Neural cell (in vitro differentiated cells): ENCODE measurements at regions not wholly inside any gene's neighbourhood (a gene's known extent, or its start where the extent isn't known, plus 50 kb on each side); places are given as distances from the start of the nearest gene placed in this dataset.

Experiments
- H2AFZ ChIP-seq: fragments of 200-600, 300-800 bp; sonication (generic), shearing (Covaris generic); 2 replicates; pipeline ENCODE4 v1.6.0; 2014; ENCODE audit warnings: low read depth, mild to moderate bottlenecking, antibody characterized with exemption, low read length, moderate library complexity
- H3F3A ChIP-seq: fragments of 200-600 bp; shearing (Covaris generic); 2 replicates; pipeline ENCODE4 v1.6.1; 2016; ENCODE audit warnings: mild to moderate bottlenecking, moderate library complexity, mixed read lengths, antibody characterized with exemption, low read length; ENCODE audit not compliant: insufficient read depth, poor library complexity, severe bottlenecking
- H3K27ac ChIP-seq: fragments of 200-600, 300-800 bp; sonication (generic), shearing (Covaris generic); 2 replicates; pipeline ENCODE4 v1.5.1; 2014; ENCODE audit warnings: mild to moderate bottlenecking, low read length, moderate library complexity
- H3K27me3 ChIP-seq: fragments of 300-800, 200-600 bp; sonication (generic), shearing (Covaris generic); 2 replicates; pipeline ENCODE4 v1.6.0; 2014; ENCODE audit warnings: mild to moderate bottlenecking, low read depth, low read length, moderate library complexity; ENCODE audit not compliant: insufficient read depth
- H3K36me3 ChIP-seq: fragments of 300-800, 200-600 bp; sonication (generic), shearing (Covaris generic); 2 replicates; pipeline ENCODE4 v1.5.1; 2014; ENCODE audit warnings: mild to moderate bottlenecking, antibody characterized with exemption, low read length, moderate library complexity; ENCODE audit not compliant: insufficient read depth
- H3K4me2 ChIP-seq: fragments of 300-800, 200-600 bp; sonication (generic), shearing (Covaris generic); 2 replicates; pipeline ENCODE4 v1.6.0; 2014; ENCODE audit warnings: mild to moderate bottlenecking, low read length
- H3K4me3 ChIP-seq: fragments of 300-800, 200-600 bp; sonication (generic), shearing (Covaris generic); 2 replicates; pipeline ENCODE4 v1.5.1; 2014; ENCODE audit warnings: mild to moderate bottlenecking, low read length, moderate library complexity
- H3K79me2 ChIP-seq: fragments of 200-600 bp; shearing (Covaris generic); replicated peaks from 2 replicates; pipeline ENCODE4 v1.6.0; 2014; ENCODE audit warnings: mild to moderate bottlenecking, low read length, moderate library complexity; ENCODE audit not compliant: insufficient read depth
- H3K9ac ChIP-seq: fragments of 300-800, 200-600 bp; sonication (generic), shearing (Covaris generic); 2 replicates; pipeline ENCODE4 v1.6.1; 2016; ENCODE audit warnings: mild to moderate bottlenecking, low read length, mixed read lengths
- H3K9me2 ChIP-seq: fragments of 200-600 bp; shearing (Covaris generic); 2 replicates; pipeline ENCODE4 v1.6.1; 2016; ENCODE audit warnings: mild to moderate bottlenecking, low read length, mixed read lengths; ENCODE audit not compliant: insufficient read depth
- H3K9me3 ChIP-seq: fragments of 200-600, 300-800 bp; sonication (generic), shearing (Covaris generic); 2 replicates; pipeline ENCODE4 v1.6.1; 2016; ENCODE audit warnings: mild to moderate bottlenecking, mixed run types, low read length, moderate library complexity, mixed read lengths
- H4K20me1 ChIP-seq: fragments of 200-600 bp; shearing (Covaris generic); 2 replicates; pipeline ENCODE4 v1.6.1; 2016; ENCODE audit warnings: mild to moderate bottlenecking, mixed run types; ENCODE audit not compliant: insufficient read depth
- CTCF ChIP-seq: fragments of 450-650 bp; IDR thresholded peaks from 2 replicates; pipeline ENCODE4 v1.5.1; 2014; ENCODE audit warnings: antibody characterized with exemption, mild to moderate bottlenecking, moderate library complexity; ENCODE audit not compliant: poor library complexity, severe bottlenecking
- EP300 ChIP-seq: fragments of 450-650 bp; conservative IDR thresholded peaks from 2 replicates; pipeline ENCODE4 v1.6.1; 2014; ENCODE audit warnings: antibody characterized with exemption, mild to moderate bottlenecking, moderate library complexity; ENCODE audit not compliant: poor library complexity, severe bottlenecking
- EZH2 ChIP-seq: fragments of 200-600, 300-800 bp; shearing (Covaris generic), sonication (generic); IDR thresholded peaks from 2 replicates; pipeline ENCODE4 v1.6.1; 2014; ENCODE audit warnings: antibody characterized with exemption, low read length, borderline replicate concordance, mild to moderate bottlenecking; ENCODE audit not compliant: insufficient read depth, poor library complexity, severe bottlenecking
- MXI1 ChIP-seq: fragments of 450-650 bp; conservative IDR thresholded peaks from 2 replicates; pipeline ENCODE4 v1.6.1; 2014; ENCODE audit warnings: antibody characterized with exemption, mild to moderate bottlenecking; ENCODE audit not compliant: poor library complexity, severe bottlenecking
- POLR2AphosphoS5 ChIP-seq: IDR thresholded peaks from 2 replicates; pipeline ENCODE4 v1.6.1; 2012
- RAD21 ChIP-seq: fragments of 450-650 bp; conservative IDR thresholded peaks from 2 replicates; pipeline ENCODE4 v1.6.1; 2014; ENCODE audit warnings: antibody characterized with exemption, mild to moderate bottlenecking, moderate library complexity
- REST ChIP-seq: IDR thresholded peaks from 2 replicates; pipeline ENCODE4 v1.6.1; 2012; ENCODE audit warnings: borderline replicate concordance
- SMC3 ChIP-seq: fragments of 450-650 bp; conservative IDR thresholded peaks from 2 replicates; pipeline ENCODE4 v1.6.1; 2014; ENCODE audit warnings: antibody characterized with exemption, mild to moderate bottlenecking, moderate library complexity; ENCODE audit not compliant: poor library complexity
- TAF1 ChIP-seq: IDR thresholded peaks from 2 replicates; pipeline ENCODE4 v1.6.1; 2012; ENCODE audit warnings: low read depth

- no peaks in the 10 kb centered on the region for H3K27me3 ChIP-seq
- no peaks in the 10 kb centered on the region for H3K9me3 ChIP-seq
- no peaks in the 10 kb centered on the region for H3K36me3 ChIP-seq
- TF ChIP-seq TAF1 (no peak), REST (no peak), EP300 (no peak), CTCF (no peak), EZH2 (no peak), POLR2AphosphoS5 (no peak), MXI1 (no peak), SMC3 (no peak)
- H4K20me1 ChIP-seq: no peaks in the 10 kb centered on the region
- H3K9me2 ChIP-seq: no peaks in the 10 kb centered on the region
- no peak overlapping the region for H3K9ac ChIP-seq
- H3K27ac ChIP-seq: no peak overlapping the region
- H2AFZ ChIP-seq: no peak overlapping the region
- no peaks in the 10 kb centered on the region for H3F3A ChIP-seq
- no peaks in the 10 kb centered on the region for H3K79me2 ChIP-seq
- H3K4me3 ChIP-seq: no peak overlapping the region
- no peak overlapping the region for H3K4me2 ChIP-seq
Observed at GRCh38 chr9:19675492-19675891, 113.3 kb downstream of the SLC24A2 start.

- no peaks in the 10 kb centered on the region for H3K36me3 ChIP-seq
- no peak overlapping the region for H3K4me2 ChIP-seq
- TF ChIP-seq POLR2AphosphoS5: no peak
- TF ChIP-seq EP300: no peak
- TF ChIP-seq RAD21: no peak
- H3K27me3 ChIP-seq: no peaks in the 10 kb centered on the region
- H3K9me3 ChIP-seq: no peaks in the 10 kb centered on the region
- H3F3A ChIP-seq: no peaks in the 10 kb centered on the region
- H3K79me2 ChIP-seq: no peaks in the 10 kb centered on the region
- no peaks in the 10 kb centered on the region for H3K9me2 ChIP-seq
- H3K27ac ChIP-seq: no peak overlapping the region
- H2AFZ ChIP-seq: no peak overlapping the region
- no peak overlapping the region for H3K4me3 ChIP-seq
- no peak overlapping the region for H3K9ac ChIP-seq
- H4K20me1 ChIP-seq: no peaks in the 10 kb centered on the region
Observed at GRCh38 chr9:19666575-19666974, 122.3 kb downstream of the SLC24A2 start.
